HG03565 (cell line): ENCODE measurements at regions not wholly inside any gene's neighbourhood (a gene's known extent, or its start where the extent isn't known, plus 50 kb on each side); places are given as distances from the start of the nearest gene placed in this dataset.
"Not testable (repeated sequence)": the region's sequence is repeated elsewhere in the genome, so short reads cannot be mapped to it uniquely, and the experiment has no call there.

ENCODE experiments used
- ATAC-seq: cut with Tn5 transposase; IDR thresholded peaks from one replicate; pipeline ENCODE4 v1.9.1; 2021; ENCODE audit warnings: mild to moderate bottlenecking, moderate library complexity; ENCODE audit not compliant: unreplicated experiment

DNA sequence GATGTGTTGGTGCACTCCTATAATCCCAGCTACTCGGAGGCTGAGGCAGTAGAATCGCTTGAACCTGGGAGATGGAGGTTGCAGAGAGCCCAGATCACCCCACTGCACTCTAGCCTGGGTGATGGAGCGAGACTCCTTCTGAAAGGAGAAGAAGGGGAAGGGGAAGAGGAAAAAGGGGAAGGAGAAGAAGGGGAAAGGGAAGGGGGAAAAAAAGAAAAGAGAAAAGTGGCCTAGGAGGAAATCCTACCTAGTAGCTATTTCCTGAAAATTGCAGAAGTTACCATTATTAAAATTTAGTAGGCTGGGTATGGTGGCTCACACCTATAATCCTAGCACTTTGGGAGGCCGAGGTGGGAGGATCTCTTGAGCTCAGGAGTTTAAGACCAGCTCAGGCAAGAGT is 67.4 kb downstream of the ARRDC3 start:
- no peak for ATAC-seq

DNA sequence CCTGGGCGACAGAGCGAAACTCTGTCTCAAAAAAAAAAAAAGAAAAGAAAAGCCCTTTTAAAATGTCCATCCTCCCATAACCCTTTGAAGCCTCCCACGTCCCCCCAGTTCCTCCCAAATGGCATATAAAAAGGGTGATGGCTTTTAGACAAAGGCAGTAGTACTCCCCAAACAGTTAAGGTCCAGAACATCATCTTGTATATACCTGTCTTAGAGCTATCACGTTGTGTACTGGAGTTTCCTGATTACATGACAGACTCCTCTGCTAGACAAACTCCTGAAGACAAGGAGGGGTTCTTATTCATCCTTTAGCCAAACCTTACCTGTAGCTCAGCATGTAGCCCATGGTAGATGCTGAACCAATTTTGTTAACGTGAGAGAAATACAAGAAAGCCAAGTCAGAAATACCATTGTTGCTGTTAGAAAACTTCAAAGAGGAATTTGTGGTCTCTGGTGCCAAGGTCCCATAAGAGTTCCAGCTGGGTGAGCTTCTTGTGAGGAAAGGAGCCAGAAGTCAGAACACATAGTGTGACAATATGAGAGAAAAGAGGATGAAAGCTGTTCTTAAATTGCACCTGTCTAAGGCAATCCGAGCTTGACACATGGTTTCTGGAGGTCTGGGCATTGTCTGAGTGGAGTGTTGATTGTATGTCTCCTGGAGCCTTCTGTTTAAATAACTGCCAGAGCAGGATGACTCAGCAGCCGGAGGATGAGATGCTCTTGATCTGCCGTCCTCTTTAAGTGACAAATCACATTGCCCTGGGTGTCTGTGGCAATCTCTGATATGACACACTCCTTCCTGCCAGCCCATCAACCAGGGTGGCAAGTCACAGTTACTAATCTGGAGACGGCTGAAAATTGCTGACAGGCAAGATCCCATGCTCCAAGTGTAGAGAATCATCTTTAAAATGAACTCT is 69.1 kb downstream of the ARRDC3 start:
- ATAC-seq, result peak; percentile 56

DNA sequence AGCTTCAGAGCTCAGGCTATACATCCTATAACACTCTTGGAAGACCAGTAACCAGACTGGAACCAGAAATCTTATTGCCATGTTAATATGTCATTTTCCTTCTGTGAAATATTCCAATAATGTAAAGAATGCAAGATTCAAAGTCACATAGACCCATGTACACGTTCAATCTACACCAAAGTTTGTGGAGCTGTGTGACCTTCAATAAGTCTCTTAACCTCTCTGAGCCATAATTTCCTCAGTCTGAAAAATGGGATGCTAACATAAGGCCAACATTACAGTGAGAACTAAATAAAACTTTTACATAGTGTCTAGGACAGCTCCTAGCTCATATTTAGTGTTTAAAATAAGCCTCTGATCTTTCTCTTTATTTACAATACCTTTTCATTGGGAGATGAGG is 70.4 kb downstream of the ARRDC3 start:
- ATAC-seq, result no peak

DNA sequence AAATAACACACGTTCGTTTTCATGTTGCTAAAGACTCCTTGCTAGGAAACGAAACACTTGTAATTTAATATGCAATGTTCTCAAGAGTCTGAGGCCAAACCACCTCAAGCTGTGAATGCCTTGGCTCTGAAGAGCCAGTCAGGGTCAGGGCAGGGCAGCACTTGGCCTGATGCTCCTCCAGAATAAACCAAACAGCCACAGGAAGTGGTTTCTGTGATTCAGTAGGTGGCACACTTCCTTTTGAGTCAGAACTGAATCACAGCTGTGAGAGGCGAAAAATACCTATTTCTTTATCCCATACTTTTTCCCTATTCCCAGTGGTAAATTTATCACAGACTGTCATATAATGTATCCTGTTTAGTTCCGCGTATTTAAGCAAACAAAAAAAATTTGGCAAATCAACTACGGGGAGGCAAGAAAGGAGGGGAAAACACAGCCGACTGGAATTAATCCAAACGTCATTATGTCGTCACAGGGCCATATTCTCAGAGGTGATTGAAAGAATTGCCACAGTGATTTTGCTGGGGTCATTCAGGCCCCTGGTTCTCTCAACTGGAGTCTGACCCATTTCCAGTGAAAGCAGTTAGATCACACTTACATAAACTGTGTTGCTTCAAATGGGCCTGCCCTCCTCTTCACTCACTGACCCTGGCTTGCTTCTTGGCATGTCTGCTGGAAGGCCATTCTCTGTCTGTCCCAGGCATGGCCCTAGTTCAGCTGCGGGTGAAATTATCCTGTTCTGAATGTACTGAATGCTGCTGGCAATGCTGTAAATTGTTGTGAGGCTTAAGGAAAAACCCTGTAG is 71.2 kb downstream of the ARRDC3 start:
- ATAC-seq, result peak; percentile 89

DNA sequence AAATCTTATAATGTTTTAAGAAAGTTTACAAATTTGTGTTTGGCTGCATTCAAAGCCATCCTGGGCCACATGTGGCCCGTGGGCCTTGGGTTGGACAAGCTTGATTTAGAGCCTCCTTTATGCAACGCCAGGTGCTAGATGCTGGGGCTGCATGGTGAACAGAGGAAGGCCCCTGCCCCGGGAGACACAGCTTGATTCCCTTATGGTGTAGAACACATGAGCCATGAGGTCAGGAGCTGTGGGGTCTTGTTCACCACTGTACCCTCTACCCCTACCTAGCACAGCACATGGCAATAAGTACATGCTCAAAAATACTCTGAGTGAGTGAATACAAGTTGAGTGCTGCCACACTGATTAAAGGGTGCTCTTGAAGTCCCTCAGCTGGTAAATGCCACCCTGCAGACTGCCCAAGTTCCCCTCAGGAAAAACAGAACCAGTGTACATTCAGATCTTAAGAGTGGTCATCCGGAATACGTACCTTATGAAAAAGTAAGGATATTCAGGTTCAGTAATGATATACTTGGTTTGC is 71.9 kb downstream of the ARRDC3 start:
- peak; percentile 10 for ATAC-seq

DNA sequence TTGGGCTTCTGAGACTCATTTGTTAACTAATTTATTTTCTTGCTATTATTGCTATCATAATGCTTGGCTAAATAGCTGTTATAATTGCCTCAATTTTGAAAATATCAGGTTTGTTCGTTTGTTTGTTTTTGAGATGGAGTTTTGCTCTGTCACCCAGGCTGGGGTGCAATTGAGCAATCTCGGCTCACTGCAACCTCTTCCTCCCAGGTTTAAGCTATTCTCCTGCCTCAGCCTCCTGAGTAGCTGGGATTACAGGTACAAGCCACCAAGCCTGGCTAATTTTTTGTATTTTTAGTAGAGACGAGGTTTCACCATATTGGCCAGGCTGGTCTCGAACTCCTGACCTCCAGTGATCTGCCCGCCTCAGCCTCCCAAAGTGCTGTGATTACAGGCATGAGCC is 75.0 kb downstream of the ARRDC3 start:
- ATAC-seq, result not testable (repeated sequence)

DNA sequence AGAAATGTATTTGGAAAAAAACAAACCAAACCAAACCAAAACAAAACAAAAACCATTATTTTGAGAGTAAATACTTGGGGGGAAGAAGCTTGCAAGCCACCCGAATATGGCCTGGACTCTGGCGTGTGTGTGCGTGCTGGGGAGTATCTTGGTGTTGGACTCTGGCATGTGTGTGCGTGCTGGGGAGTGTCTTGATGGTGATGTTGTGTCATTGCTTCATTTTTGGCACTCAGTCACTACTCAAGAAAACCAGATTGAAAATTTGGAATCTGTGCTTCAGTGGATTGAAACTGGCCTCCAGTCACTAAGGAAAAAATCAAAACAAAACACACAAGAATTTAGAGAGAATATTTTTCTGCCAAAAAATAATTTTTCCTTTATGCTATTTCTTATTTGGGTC is 76.1 kb downstream of the ARRDC3 start:
- no peak for ATAC-seq

DNA sequence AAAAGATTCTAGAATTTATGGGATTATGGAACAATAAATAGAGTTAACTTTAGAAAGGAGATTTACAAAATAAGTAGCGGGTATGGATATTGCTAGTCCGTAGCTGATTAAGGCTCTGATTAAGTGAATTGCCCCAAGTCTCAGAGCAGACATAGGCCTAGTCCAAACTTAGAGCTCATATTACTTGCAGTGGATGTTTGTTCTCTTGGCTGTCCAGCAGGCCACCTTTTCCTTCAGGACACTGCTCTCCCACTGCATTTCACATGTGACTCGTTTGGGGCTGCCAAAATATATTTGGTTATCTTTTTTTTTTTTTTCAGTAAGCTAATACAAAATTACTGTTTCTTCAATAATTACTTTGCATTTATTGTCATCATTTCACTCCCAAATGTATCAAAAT is 76.6 kb downstream of the ARRDC3 start:
- ATAC-seq, result no peak

DNA sequence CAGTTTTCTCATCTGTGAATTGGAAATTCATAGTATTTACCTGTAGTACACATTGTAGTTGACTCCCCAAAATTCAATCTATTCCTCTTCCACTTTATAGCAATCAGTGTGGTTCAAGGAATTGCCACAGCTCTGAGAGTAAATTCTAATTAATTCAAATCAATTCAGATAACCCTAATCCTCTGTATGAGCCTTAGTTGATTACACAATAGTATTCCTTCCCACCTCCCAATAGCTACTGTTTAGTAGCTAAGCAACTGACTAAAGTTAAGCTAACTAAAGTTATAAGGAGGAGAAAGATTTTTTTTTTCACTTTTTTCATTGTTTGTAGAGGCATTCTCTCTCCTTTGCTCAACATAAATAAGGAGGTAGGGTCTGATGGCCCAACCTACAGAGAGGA is 77.5 kb downstream of the ARRDC3 start:
- no peak for ATAC-seq

DNA sequence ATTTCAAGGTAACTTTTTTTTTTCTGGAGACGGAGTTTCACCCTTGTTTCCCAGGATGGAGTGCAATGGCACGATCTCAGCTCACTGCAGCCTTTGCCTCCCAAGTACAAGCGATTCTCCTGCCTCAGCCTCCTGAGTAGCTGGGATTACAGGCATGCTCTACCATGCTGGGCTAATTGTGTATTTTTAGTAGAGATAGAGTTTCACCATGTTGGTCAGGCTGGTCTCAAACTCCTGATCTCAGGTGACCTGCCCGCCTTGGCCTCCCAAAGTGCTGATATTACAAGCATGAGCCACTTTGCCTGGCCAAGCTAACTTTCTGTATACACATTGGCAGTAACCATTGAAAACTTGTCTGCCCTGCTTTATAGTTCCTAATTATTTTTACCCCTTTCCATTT is 79.1 kb downstream of the ARRDC3 start:
- not testable (repeated sequence) for ATAC-seq

DNA sequence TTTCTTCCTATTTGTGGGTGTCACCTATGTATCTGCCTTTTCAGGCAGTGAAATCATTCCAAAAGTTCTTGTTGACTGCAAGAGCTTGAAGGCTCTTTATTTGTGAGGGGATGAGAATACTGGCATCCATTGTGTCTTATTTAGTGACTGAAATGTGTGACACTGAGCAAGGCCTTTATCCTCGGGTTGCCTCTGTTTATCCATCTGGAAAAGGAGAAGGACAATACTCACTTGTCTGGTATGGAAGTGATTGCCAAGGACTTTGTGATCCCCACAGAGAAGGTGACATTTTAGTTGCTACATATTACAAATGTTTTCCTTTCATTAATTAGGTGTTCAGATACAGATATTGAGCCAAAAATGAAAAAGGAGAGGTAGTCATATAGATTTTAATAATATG is 80.2 kb downstream of the ARRDC3 start:
- ATAC-seq, result no peak

DNA sequence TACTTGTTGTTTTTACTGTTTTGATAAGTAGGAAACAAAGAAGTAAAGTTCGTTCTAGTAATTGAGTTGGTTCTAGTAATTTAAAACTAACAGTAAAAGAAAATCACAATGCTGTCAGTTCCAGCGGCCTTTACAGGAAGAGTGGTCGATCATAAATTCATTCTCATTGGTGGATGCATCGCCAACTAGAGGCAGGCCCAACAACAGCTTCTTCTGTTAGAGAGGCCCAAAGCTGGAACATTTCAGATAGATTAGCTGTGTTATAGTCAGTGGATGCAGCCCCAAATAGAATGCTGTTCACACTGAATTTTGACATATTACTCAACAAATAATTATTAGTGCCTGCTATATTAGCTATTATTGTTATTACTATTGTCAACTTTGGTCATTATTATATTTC is 80.8 kb downstream of the ARRDC3 start:
- ATAC-seq, result no peak

DNA sequence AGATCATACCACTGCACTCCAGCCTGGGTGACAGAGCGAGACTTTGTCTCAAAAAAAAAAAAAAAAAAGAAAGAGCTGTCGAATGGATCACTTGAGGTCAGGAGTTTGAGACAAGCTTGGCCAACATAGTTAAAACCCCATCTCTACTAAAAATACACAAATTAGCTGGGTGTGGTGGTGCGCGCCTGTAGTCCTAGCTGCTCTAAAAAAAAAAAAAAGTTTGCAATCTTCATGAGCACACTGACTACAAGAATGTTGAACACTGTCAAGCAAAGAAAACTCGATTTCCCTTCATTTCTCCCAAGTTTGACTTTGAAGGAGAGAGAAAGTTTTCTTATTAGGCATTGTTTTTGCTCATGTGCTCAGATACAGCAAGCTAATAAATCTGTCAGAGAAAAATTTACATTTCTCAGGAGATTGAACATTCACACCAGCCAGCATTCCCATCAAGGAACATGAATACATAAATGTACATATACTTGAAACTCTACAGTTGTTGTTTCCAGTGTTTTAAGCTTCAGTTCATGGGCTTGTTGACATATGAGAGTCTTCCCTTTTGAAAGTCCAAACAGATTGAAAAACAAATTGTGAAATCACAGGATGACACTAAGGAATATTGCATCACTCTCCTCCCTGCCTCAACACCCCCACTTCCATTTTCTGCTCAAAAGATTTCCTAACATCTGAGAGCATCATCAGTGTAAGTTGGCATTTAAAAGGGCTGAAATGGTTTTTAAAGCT is 81.8 kb downstream of the ARRDC3 start:
- no peak for ATAC-seq

DNA sequence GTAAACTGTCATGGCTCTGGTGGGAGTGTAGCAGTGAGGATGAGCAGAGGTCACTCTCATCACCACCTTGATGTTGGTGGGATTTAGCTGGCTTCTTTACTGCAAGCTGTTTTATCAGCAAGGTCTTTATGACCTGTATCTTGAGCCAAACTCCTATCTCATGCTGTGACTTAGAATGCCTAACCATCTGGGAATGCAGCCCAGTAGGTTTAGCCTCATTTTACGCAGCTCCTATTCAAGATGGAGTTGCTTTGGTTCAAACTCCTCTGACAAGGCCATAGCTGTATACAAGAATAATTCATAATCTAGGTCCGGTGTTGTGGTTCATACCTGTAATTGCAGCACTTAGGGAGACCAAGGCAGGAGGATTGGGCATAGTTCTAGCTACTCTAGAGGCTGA is 85.1 kb downstream of the ARRDC3 start:
- ATAC-seq, result no peak

DNA sequence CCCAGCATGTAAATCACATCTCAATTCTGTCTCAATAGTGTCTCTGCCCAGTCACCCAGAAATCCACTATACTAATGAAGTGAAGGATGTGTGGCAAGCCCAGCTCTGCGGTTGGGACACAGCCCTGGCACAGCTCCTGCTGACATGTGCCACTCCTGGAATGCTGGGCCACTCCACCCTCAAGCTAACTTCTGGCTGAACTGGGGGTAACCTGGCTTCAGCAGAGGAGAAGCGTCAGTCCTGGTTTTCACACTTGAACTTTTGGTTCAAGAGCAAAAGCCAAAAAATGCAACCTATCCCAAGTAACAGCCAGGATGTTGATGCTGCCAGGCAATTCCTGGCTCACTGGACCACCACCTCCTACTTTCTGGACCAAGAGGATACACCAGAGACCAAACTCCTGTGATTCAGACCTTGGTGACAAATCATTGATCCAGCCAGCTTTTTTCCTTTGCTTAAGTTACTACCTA is 86.4 kb downstream of the ARRDC3 start:
- ATAC-seq, result no peak

DNA sequence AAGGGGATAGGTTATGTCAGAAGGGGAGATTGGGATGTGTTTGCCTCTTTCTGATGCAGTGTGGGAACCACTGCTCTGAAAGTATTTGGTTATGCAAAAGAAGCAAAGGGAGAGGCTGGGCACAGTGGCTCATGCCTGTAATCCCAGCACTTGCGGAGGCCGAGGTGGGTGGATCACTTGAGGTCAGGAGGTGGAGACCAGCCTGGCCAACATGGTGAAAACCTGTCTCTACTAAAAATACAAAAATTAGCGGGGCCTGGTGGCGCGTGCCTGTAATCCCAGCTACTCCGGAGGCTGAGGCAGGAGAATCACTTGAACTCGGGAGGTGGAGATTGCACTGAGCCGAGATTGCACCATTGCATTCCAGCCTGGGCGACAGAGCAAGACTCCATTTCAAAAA is 87.0 kb downstream of the ARRDC3 start:
- ATAC-seq, result not testable (repeated sequence)

DNA sequence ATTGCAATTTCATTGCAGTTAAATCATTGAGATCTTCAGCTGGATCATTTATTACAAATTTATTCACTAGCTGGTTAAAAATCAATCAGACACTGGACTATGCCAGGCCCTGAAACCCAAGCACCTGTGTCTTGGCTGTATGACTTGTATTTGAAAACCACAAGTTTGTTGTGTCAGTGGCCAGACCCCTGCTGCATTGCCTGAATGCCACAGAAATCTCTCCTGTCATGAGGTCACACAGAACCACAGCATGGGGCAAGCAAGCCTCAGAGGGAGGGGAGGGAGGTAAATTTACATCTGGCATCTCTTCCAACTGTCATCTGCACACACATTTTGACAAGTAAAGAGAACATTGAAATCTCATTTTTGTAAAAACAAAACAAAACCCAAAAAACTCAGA is 90.0 kb downstream of the ARRDC3 start:
- peak; percentile 92 for ATAC-seq

DNA sequence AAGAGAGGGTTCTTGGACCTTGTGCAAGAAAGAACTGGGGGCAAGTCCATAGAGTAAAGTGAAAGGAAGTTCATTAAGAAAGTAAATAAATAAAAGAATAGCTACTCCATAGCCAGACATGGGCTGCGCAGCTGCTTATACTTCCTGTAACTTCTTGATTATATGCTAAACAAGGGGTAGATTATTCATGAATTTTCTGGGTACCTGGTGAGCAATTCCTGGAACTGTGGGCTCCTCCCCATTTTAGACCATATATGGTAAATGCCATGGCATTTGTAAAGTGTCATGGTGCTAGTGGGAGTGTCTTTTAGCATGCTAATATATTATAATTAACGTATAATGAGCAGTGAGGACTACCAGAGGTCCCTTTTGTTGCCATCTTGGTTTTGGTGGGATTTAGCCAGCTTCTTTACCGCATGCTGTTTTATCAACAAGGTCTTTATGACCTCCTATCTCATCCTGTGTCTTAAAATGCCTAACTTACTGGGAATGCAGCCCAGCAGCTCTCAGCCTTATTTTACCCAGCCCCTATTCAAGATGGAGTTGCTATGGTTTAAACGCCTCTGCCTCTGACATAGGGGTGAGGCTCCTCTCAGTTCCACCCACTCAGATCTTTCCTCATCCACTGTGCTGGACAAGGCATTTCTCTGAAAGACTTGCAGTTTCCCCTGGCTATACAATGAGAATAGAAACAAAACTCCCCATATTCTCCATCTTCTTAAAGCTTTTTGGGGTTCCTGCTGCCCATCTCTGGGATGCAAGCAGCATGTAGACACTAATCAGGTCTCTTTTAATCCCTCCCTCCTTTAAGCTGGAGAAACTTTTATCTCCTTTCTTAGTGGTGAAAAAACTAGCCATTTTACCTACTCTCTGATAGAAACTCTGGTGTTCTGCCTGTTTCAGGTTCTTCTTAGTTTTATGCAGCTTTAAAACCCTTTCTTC is 91.2 kb downstream of the ARRDC3 start:
- no peak for ATAC-seq

DNA sequence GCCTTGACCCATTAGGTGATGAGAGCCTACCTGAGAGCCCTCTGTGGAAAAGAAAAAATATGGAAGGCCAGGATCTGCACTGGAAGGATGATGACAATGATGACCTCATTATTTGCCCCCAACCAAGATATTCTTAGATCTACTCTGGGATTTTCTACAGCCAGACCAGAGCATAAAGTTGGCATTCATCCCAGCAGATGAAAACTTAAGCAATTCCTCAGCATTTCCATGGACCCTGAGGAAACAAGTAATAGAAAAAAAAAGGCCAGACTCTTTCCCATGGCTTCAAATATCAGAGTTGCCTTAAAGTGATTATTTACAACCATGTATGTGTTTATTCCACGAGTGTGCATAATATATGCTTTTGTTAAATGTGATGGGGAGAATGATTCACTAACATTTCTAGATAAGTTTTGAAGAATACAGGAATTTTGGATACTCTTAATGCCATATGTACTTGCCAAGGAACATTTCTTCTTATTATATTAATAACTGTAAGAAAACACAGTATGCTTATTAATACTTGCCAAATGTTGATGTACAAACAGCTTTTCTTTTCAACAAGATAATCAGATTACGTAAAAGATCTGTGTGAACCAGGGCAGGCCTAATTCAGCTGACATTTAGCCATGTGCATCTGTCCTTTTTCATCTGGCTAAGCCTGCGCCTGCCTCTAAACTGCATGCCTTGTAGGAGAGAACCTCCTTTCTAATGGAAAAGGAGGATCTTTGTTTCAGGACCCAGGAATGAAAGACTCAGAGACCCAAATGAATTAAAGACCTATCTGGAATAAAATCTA is 94.8 kb downstream of the ARRDC3 start:
- no peak for ATAC-seq
